DOHH2 (cell line): ENCODE measurements at regions not wholly inside any gene's neighbourhood (a gene's known extent, or its start where the extent isn't known, plus 50 kb on each side); places are given as distances from the start of the nearest gene placed in this dataset.

Source experiments
- H3F3A ChIP-seq: fragments of 200-600 bp; sonication (generic), shearing (Covaris generic); 2 replicates; pipeline ENCODE4 v1.6.0; 2016; ENCODE audit warnings: antibody characterized with exemption, mild to moderate bottlenecking; ENCODE audit not compliant: control insufficient read depth, insufficient read depth
- H3K27ac ChIP-seq: fragments of 200-600 bp; sonication (generic); 2 replicates; pipeline ENCODE4 v1.5.1; 2014; ENCODE audit warnings: low read depth, mild to moderate bottlenecking, low read length, moderate library complexity
- H3K27me3 ChIP-seq: fragments of 200-600 bp; sonication (generic); 2 replicates; pipeline ENCODE4 v1.6.1; 2014; ENCODE audit warnings: mild to moderate bottlenecking, low read length, mixed read lengths; ENCODE audit not compliant: control insufficient read depth
- H3K36me3 ChIP-seq: fragments of 200-600 bp; sonication (generic); 2 replicates; pipeline ENCODE4 v1.6.1; 2014; ENCODE audit warnings: mild to moderate bottlenecking, low read length, moderate library complexity, mixed read lengths; ENCODE audit not compliant: control insufficient read depth
- H3K4me1 ChIP-seq: fragments of 200-600 bp; sonication (generic); 2 replicates; pipeline ENCODE4 v1.6.1; 2014; ENCODE audit warnings: mild to moderate bottlenecking, low read length, mixed read lengths; ENCODE audit not compliant: control insufficient read depth
- H3K4me2 ChIP-seq: fragments of 200-600 bp; sonication (generic); 2 replicates; pipeline ENCODE4 v1.6.0; 2014; ENCODE audit warnings: mild to moderate bottlenecking, low read length, moderate library complexity
- H3K4me3 ChIP-seq: fragments of 200-600 bp; sonication (generic); 2 replicates; pipeline ENCODE4 v1.5.1; 2014; ENCODE audit warnings: mild to moderate bottlenecking, low read length, mixed read lengths
- H3K79me2 ChIP-seq: fragments of 200-600 bp; sonication (generic); 2 replicates; pipeline ENCODE4 v1.6.1; 2014; ENCODE audit warnings: mild to moderate bottlenecking, low read length, mixed read lengths; ENCODE audit not compliant: control insufficient read depth
- H3K9me2 ChIP-seq: fragments of 200-600 bp; sonication (generic); replicated peaks from 2 replicates; pipeline ENCODE4 v1.6.1; 2014; ENCODE audit warnings: mild to moderate bottlenecking, low read length, mixed read lengths; ENCODE audit not compliant: control insufficient read depth
- H3K9me3 ChIP-seq: fragments of 200-600 bp; sonication (generic); 2 replicates; pipeline ENCODE4 v1.6.1; 2014; ENCODE audit warnings: antibody characterized with exemption, low read length, mixed read lengths; ENCODE audit not compliant: control insufficient read depth, insufficient read depth
- H4K20me1 ChIP-seq: fragments of 200-600 bp; sonication (generic); 2 replicates; pipeline ENCODE4 v1.6.0; 2014; ENCODE audit warnings: low read depth, mild to moderate bottlenecking, antibody characterized with exemption, low read length, moderate library complexity; ENCODE audit not compliant: control insufficient read depth, insufficient read depth
- EZH2phosphoT487 ChIP-seq: fragments of 200-600 bp; sonication (generic); IDR thresholded peaks from 2 replicates; pipeline ENCODE4 v1.6.1; 2017; ENCODE audit warnings: borderline replicate concordance, mild to moderate bottlenecking, antibody characterized with exemption, low read length, moderate library complexity, mixed read lengths
- TF ChIP-seq, protein P1 (sequence below): fragments of 200-600 bp; sonication (generic); IDR thresholded peaks from one replicate; pipeline ENCODE4 v1.5.1; 2014; ENCODE audit warnings: antibody characterized with exemption, mild to moderate bottlenecking, low read depth, low read length; ENCODE audit not compliant: poor library complexity, severe bottlenecking

DNA sequence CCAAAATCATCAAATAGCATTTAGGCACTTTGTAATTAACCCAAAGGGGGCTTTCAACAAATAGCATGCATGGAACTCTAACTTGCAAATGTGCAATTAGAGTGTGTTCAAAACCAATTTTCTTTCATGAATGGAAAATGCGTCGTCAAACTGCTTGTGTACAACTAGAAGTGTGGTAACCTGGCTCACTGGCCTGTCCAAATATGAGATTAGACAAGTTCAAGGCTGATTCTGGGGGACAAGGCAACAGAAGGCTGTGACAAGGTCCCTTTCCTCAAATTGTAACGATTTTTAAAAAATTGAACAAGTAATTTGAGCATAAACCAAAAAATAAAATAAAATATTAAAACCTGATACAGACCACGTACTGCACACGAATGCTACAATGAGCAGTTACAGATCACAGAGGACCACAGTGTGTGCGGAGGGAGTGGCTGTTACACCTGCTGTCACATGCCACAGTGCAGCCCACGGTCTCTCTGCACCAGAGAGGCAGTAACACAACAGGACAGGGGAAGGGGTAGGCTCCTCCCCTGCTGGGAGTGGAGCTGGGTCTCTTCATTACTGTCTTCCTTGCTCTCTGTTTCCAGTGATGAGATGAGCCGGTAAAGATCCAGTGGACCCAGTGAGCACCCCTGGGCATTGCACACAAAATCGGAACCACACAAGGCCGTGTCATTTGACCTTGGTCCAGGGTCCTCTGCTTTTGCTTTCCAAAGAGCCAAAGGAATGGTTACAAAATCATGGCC is 252.2 kb upstream of the PDE10A start:
- H4K20me1 ChIP-seq: no peaks in the 10 kb centered on the region
- H3K4me3 ChIP-seq: no peak overlapping the region
- H3F3A ChIP-seq: no peaks in the 10 kb centered on the region
- no peaks in the 10 kb centered on the region for H3K79me2 ChIP-seq
- no peaks in the 10 kb centered on the region for H3K9me2 ChIP-seq
- H3K27me3 ChIP-seq: no peaks in the 10 kb centered on the region
- no peaks in the 10 kb centered on the region for H3K9me3 ChIP-seq
- no peak overlapping the region for H3K27ac ChIP-seq
- TF ChIP-seq EZH2phosphoT487: no peak
- TF ChIP-seq, protein P1, sequence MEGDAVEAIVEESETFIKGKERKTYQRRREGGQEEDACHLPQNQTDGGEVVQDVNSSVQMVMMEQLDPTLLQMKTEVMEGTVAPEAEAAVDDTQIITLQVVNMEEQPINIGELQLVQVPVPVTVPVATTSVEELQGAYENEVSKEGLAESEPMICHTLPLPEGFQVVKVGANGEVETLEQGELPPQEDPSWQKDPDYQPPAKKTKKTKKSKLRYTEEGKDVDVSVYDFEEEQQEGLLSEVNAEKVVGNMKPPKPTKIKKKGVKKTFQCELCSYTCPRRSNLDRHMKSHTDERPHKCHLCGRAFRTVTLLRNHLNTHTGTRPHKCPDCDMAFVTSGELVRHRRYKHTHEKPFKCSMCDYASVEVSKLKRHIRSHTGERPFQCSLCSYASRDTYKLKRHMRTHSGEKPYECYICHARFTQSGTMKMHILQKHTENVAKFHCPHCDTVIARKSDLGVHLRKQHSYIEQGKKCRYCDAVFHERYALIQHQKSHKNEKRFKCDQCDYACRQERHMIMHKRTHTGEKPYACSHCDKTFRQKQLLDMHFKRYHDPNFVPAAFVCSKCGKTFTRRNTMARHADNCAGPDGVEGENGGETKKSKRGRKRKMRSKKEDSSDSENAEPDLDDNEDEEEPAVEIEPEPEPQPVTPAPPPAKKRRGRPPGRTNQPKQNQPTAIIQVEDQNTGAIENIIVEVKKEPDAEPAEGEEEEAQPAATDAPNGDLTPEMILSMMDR: no peak
- H3K4me1 ChIP-seq: no peaks in the 10 kb centered on the region
- no peak overlapping the region for H3K4me2 ChIP-seq
- H3K36me3 ChIP-seq: no peaks in the 10 kb centered on the region

DNA sequence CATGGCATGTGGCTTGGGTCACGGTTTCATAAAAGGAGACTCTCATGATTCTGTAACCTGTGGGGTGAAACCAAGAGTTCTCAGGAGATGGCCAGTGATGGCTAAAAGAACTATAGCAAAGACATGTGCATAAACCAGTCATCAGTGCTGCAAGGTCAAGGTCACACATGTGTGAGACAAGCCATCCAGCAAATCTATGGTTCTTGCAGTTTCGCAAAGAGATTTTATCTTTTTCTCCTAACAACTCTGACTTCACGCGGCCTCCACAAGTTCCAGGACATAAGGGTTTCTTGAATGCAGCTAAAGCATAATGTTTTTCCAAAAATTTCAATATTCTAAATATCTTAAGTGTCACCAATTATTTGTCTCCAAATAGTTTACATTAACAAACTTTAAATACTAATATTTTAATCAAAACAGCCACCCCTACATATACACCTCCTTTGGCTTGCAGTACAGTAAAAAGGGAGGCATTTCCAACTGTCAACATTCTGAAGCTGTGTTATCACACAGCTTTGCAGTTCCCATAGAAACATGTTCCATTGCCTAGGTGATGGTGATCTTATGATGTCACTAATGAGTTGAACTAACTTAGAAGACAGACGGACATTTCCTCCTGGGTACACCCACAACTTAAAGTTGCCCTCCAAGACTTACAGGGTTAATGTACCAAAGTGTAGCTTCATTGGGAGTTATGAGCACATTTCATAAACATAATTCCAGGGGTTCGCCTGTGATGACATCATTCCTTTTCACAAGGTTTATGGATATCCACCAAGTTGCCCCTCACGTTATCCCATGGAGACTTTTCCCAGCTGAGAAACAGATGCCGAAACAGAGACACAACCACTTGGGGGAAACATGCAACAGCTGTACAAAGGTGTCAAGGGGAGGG is 250.9 kb upstream of the PDE10A start:
- Histone ChIP-seq H3K36me3 (no peaks in the 10 kb centered on the region), H3K4me1 (no peaks in the 10 kb centered on the region), H3K9me3 (no peaks in the 10 kb centered on the region), H3K9me2 (no peaks in the 10 kb centered on the region), H3K27me3 (no peaks in the 10 kb centered on the region), H3F3A (no peaks in the 10 kb centered on the region), H3K27ac (no peak overlapping the region), H3K4me2 (no peak overlapping the region), H3K4me3 (no peak overlapping the region), H4K20me1 (no peaks in the 10 kb centered on the region), H3K79me2 (no peaks in the 10 kb centered on the region)
- no peak for TF ChIP-seq EZH2phosphoT487
- TF ChIP-seq, protein P1: no peak

DNA sequence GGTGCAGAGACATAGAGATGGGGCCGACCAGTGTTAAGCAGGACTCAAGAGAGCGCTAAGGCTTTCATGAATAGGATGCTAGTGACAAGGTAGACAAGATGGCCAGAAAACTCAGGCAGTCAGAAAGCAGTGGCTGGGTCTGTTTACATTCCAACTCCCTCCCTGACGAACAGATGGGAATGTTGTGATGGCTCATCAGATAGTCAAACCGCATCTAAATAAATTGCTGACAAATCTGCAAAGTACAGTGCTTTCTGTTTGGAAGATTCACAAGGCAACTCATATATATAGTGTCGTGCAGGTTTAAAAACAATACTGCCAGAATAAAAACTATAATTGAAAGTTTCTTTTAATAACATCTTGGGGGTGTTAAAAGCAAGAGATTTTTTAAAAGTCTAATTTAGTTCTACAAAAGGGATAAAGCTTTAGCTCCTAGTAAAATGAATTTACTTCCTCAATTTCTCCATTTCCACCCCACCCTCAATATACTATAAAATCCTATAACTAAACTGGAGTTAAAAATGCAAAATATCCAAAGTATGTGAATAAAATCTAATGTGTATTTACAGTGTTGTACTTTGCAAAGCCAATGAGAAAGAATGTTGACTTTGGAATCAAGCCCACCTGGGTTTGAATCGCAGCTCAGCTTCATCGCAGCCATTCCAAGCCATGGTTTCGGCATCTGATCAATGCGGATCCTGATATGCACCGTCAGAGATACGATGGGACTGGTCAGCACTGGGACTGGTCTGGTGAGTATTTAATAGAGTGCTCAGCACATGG is 247.3 kb upstream of the PDE10A start:
- Histone ChIP-seq H3K4me3 (no peak overlapping the region), H3K27me3 (no peaks in the 10 kb centered on the region), H3K27ac (no peak overlapping the region), H3K4me2 (no peak overlapping the region), H3F3A (no peaks in the 10 kb centered on the region), H3K9me2 (no peaks in the 10 kb centered on the region), H3K79me2 (no peaks in the 10 kb centered on the region), H3K9me3 (no peaks in the 10 kb centered on the region), H3K36me3 (no peaks in the 10 kb centered on the region), H3K4me1 (no peaks in the 10 kb centered on the region), H4K20me1 (no peaks in the 10 kb centered on the region)
- TF ChIP-seq, protein P1: no peak
- no peak for TF ChIP-seq EZH2phosphoT487
